Panc1 (cell line): ENCODE measurements at regions not wholly inside any gene's neighbourhood (a gene's known extent, or its start where the extent isn't known, plus 50 kb on each side); places are given as distances from the start of the nearest gene placed in this dataset.

Experiments
- ATAC-seq: fragments of 200-7000 bp; cut with Tn5 transposase; 2 replicates; pipeline ENCODE4 v1.9.1; 2020; ENCODE audit warnings: mild to moderate bottlenecking, moderate library complexity
- BruUV-seq: library from RNA; stranded (reverse); fragments of 400-500 nt; replicated peaks from 2 replicates; lab custom pipeline; 2021; lab: Mats Ljungman, UMichigan
- CTCF ChIA-PET: fragments of 300-600 bp; sonication (Branson Sonifier 250); formaldehyde crosslinking; loops from one replicate; lab custom pipeline; 2022; ENCODE audit warnings: antibody characterized with exemption; lab: Charles Lee
- POLR2A ChIA-PET: fragments of 300-600 bp; sonication (Branson Sonifier 250); formaldehyde crosslinking; loops from one replicate; lab custom pipeline; 2022; ENCODE audit warnings: antibody characterized with exemption; lab: Charles Lee
- DNase-seq: peaks from one replicate; pipeline ENCODE4 v3.0.0-alpha.2; 2010; ENCODE audit warnings: low read depth, low spot score
- H3K27ac ChIP-seq: 2 replicates; pipeline ENCODE4 v1.5.1; 2011; ENCODE audit warnings: mild to moderate bottlenecking, low read length, inconsistent platforms
- H3K27me3 ChIP-seq: fragments of 200-500 bp; sonication (Bioruptor generic); 2 replicates; pipeline ENCODE4 v1.6.0; 2014; ENCODE audit warnings: low read length, inconsistent platforms; ENCODE audit not compliant: control insufficient read depth, insufficient read depth
- H3K36me3 ChIP-seq: fragments of 200-500 bp; sonication (Bioruptor generic); 2 replicates; pipeline ENCODE4 v1.5.1; 2014; ENCODE audit warnings: inconsistent platforms, mild to moderate bottlenecking, low read length, moderate library complexity; ENCODE audit not compliant: control insufficient read depth, insufficient read depth
- H3K4me1 ChIP-seq: 2 replicates; pipeline ENCODE4 v1.5.1; 2011; ENCODE audit warnings: inconsistent platforms, mild to moderate bottlenecking, low read length, moderate library complexity; ENCODE audit not compliant: control insufficient read depth, insufficient read depth
- H3K4me3 ChIP-seq, 2 experiments: 2 replicates each; pipeline ENCODE4 v1.5.1; 2011 to 2012; ENCODE audit warnings: low read depth in 2 of 2, low read length in 2 of 2, mild to moderate bottlenecking in 2 of 2, inconsistent platforms in 1 of 2, moderate library complexity in 1 of 2
- H3K9me3 ChIP-seq: fragments of 200-500 bp; sonication (Bioruptor generic); 2 replicates; pipeline ENCODE4 v1.5.1; 2014; ENCODE audit warnings: low read depth, mild to moderate bottlenecking, inconsistent platforms, low read length, moderate library complexity; ENCODE audit not compliant: control insufficient read depth, insufficient read depth
- POLR2AphosphoS5 ChIP-seq: IDR thresholded peaks from 2 replicates; pipeline ENCODE4 v1.6.1; 2012; ENCODE audit warnings: mild to moderate bottlenecking, low read depth, low read length, moderate library complexity
- SIN3A ChIP-seq: IDR thresholded peaks from 2 replicates; pipeline ENCODE4 v1.6.1; 2012; ENCODE audit warnings: low read depth, mild to moderate bottlenecking, low read length, moderate library complexity, borderline replicate concordance; ENCODE audit not compliant: insufficient read depth
- TCF7L2 ChIP-seq: IDR thresholded peaks from 2 replicates; pipeline ENCODE4 v1.6.1; 2011; ENCODE audit warnings: mild to moderate bottlenecking, low read depth, low read length, inconsistent platforms
- in situ Hi-C: cut with HindIII; loops from 2 replicates; pipeline ENCODE4 v1.10.0; 2016; ENCODE audit warnings: low sequenced_read_pairs, low pct_unique_long_range_greater_than_20kb
- intact Hi-C: fragments of 100-400 bp; cut with micrococcal nuclease; formaldehyde crosslinking; loops from one replicate; pipeline ENCODE4 v1.10.0; 2022; ENCODE audit not compliant: unreplicated experiment
- TF ChIP-seq, protein P1 (sequence below): fragments of 450-650 bp; IDR thresholded peaks from 2 replicates; pipeline ENCODE4 v1.5.1; 2017; ENCODE audit warnings: mild to moderate bottlenecking
- TF ChIP-seq, protein P2 (sequence below), 2 experiments: IDR thresholded peaks; 2 replicates each; pipeline ENCODE4 v1.6.1; 2011 to 2012; ENCODE audit warnings: low read depth in 2 of 2, control low read depth in 1 of 2, low read length in 1 of 2, mild to moderate bottlenecking in 1 of 2, moderate library complexity in 1 of 2; ENCODE audit not compliant: insufficient read depth in 1 of 2

DNA sequence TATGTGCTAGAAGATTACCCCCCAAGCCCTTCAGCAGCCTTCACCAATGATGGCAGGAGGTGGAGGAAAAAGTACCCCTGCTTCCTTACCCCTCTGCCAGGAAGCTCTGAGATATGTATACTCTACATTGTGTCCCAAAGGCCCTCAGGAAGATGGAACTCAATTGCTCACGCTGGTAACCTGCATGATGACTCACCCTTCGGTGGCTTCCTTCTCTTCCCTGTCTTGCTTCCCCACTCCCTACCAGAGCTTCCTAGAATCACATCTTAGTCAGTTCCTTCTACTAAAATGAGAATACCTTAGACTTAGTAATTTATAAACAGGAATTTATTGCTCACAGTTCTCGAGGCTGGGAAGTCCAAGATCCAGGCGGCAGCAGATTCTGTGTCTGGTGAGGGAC, 405.6 kb downstream of the TYW1 start:
- POLR2A ChIA-PET, result no interaction called here
- H3K4me1 ChIP-seq, result no peaks in the 10 kb centered on the region
- H3K4me3 ChIP-seq, result no peak overlapping the region
- no peaks in the 10 kb centered on the region for H3K36me3 ChIP-seq
- no peaks in the 10 kb centered on the region for H3K9me3 ChIP-seq
- no peak overlapping the region for H3K27ac ChIP-seq
- CTCF ChIA-PET, result no interaction called here
- TF ChIP-seq TCF7L2 (no peak), SIN3A (no peak)
- intact Hi-C loops, result no loop called here
- H3K27me3 ChIP-seq, result peaks cover 2% of the 10 kb centered on the region; the same call in 1 of the 2 replicates
- no TSS peak for BruUV-seq
- DNase-seq, result no peak
- in situ Hi-C loops, result no loop called here
- ATAC-seq, result no peak

DNA sequence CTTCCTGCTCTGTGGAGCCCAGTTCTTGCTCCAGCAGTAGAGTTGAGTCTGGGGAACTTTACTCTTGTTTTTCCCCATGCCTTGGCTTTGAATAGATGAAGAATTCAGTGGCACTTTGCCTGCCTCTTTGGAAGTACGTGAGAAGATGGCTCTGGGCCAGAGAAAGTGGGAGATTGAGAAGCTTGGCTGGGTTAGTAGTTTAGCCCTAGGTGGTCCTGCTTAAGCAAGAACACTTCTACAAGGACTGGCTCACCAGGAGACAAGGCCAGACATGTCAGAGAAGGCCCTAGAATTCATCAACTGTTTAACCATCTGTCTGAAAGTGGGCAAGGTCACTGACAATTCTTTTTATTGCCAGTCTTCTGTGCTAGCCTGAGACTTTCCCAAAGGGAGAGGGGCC, 410.3 kb downstream of the TYW1 start:
- DNase-seq (no peak), ATAC-seq (no peak)
- Histone ChIP-seq H3K27ac (no peak overlapping the region), H3K4me3 (no peak overlapping the region), H3K9me3 (no peaks in the 10 kb centered on the region), H3K27me3 (peaks cover 2% of the 10 kb centered on the region; the same call in 1 of the 2 replicates), H3K36me3 (no peaks in the 10 kb centered on the region), H3K4me1 (no peaks in the 10 kb centered on the region)
- intact Hi-C loops, result no loop called here
- BruUV-seq, result no TSS peak
- TF ChIP-seq, protein P1, sequence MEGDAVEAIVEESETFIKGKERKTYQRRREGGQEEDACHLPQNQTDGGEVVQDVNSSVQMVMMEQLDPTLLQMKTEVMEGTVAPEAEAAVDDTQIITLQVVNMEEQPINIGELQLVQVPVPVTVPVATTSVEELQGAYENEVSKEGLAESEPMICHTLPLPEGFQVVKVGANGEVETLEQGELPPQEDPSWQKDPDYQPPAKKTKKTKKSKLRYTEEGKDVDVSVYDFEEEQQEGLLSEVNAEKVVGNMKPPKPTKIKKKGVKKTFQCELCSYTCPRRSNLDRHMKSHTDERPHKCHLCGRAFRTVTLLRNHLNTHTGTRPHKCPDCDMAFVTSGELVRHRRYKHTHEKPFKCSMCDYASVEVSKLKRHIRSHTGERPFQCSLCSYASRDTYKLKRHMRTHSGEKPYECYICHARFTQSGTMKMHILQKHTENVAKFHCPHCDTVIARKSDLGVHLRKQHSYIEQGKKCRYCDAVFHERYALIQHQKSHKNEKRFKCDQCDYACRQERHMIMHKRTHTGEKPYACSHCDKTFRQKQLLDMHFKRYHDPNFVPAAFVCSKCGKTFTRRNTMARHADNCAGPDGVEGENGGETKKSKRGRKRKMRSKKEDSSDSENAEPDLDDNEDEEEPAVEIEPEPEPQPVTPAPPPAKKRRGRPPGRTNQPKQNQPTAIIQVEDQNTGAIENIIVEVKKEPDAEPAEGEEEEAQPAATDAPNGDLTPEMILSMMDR, result no peak
- TF ChIP-seq POLR2AphosphoS5, result no peak
- TF ChIP-seq TCF7L2, result no peak
- no peak for TF ChIP-seq SIN3A
- TF ChIP-seq, protein P2, sequence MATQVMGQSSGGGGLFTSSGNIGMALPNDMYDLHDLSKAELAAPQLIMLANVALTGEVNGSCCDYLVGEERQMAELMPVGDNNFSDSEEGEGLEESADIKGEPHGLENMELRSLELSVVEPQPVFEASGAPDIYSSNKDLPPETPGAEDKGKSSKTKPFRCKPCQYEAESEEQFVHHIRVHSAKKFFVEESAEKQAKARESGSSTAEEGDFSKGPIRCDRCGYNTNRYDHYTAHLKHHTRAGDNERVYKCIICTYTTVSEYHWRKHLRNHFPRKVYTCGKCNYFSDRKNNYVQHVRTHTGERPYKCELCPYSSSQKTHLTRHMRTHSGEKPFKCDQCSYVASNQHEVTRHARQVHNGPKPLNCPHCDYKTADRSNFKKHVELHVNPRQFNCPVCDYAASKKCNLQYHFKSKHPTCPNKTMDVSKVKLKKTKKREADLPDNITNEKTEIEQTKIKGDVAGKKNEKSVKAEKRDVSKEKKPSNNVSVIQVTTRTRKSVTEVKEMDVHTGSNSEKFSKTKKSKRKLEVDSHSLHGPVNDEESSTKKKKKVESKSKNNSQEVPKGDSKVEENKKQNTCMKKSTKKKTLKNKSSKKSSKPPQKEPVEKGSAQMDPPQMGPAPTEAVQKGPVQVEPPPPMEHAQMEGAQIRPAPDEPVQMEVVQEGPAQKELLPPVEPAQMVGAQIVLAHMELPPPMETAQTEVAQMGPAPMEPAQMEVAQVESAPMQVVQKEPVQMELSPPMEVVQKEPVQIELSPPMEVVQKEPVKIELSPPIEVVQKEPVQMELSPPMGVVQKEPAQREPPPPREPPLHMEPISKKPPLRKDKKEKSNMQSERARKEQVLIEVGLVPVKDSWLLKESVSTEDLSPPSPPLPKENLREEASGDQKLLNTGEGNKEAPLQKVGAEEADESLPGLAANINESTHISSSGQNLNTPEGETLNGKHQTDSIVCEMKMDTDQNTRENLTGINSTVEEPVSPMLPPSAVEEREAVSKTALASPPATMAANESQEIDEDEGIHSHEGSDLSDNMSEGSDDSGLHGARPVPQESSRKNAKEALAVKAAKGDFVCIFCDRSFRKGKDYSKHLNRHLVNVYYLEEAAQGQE (IDR thresholded peaks at IDR 0.05; ENCODE audit: insufficient read depth in 1 of 2, low read depth in 2 of 2, low read length in 1 of 2), result no peak
- POLR2A ChIA-PET, result no interaction called here
- CTCF ChIA-PET, result no interaction called here
- in situ Hi-C loops, result no loop called here

DNA sequence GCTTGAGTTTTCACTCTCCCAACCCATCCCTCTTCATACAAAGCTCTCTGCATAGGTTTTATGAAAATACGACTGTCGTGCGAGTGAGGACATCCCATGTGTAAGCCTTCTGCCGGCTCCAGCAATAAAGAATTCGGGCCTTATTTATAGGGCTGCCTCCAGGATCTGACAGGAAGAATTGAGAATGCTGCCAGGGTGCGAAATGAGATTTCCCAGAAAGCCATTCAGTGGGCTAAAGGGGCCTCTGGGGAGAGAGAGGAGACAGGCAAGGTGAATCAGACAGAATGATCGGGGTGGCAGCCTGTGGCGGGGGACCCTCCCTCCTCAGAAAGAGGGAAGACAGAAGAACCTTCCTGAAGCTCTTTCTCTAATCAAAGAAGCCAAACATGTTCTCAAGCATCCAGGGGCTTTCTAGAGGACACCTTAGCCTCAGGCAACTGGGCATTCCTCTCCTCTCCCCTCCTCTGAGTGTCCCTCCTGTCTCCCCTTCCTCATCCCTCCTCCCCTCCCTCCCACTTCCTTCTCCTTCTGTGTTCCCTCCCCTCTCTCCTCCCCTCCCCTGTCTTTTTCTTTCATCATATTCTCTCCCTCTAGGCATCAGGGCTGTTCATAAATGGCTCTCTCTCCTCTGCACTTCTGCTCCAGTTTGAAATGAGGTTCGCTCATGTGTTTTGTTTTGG, 410.9 kb downstream of the TYW1 start:
- no peaks in the 10 kb centered on the region for H3K9me3 ChIP-seq
- DNase-seq, result no peak
- ChIA-PET POLR2A (no interaction called here), CTCF (no interaction called here)
- intact Hi-C loops (no loop called here), in situ Hi-C loops (no loop called here)
- no peaks in the 10 kb centered on the region for H3K36me3 ChIP-seq
- no peaks in the 10 kb centered on the region for H3K4me1 ChIP-seq
- ATAC-seq, result no peak
- no peak for TF ChIP-seq TCF7L2
- TF ChIP-seq, protein P1, result no peak
- TF ChIP-seq, protein P2 (IDR thresholded peaks at IDR 0.05; ENCODE audit: insufficient read depth in 1 of 2, low read depth in 2 of 2, low read length in 1 of 2), result no peak
- no peak for TF ChIP-seq POLR2AphosphoS5
- no peak for TF ChIP-seq SIN3A
- peaks cover 2% of the 10 kb centered on the region; the same call in 1 of the 2 replicates for H3K27me3 ChIP-seq
- no peak overlapping the region for H3K4me3 ChIP-seq
- no peak overlapping the region for H3K27ac ChIP-seq
- no TSS peak for BruUV-seq
